Prostate gland (tissue), 2 donors: ENCODE measurements at regions not wholly inside any gene's neighbourhood (a gene's known extent, or its start where the extent isn't known, plus 50 kb on each side); places are given as distances from the start of the nearest gene placed in this dataset.

Experiments used
- CTCF ChIP-seq, 4 experiments: fragments of 200-600 bp in 2 of 4; fragments of 450-650 bp in 2 of 4; sonication (generic) in 2 of 4; IDR thresholded peaks; 1 replicate in 3 of 4; 2 replicates in 1 of 4; pipeline ENCODE4 v1.5.1; 2016 to 2019; ENCODE audit warnings: antibody characterized with exemption in 4 of 4, mild to moderate bottlenecking in 2 of 4, moderate library complexity in 2 of 4
- POLR2A ChIP-seq: fragments of 450-650 bp; IDR thresholded peaks from one replicate; pipeline ENCODE4 v1.6.1; 2016; ENCODE audit warnings: antibody characterized with exemption, mild to moderate bottlenecking
- POLR2AphosphoS5 ChIP-seq: sonication (generic); formaldehyde crosslinking; IDR thresholded peaks from one replicate; pipeline ENCODE4 v1.6.1; 2017; ENCODE audit warnings: antibody characterized with exemption

GRCh38 chr20:37627060-37627766, 66.6 kb upstream of the CTNNBL1 start:
- TF ChIP-seq CTCF (IDR thresholded peaks at IDR 0.05) (no peak), POLR2A (no peak), POLR2AphosphoS5 (no peak)
